CD14-positive monocyte (primary cell): ENCODE measurements at regions not wholly inside any gene's neighbourhood (a gene's known extent, or its start where the extent isn't known, plus 50 kb on each side); places are given as distances from the start of the nearest gene placed in this dataset.
A peak's percentile ranks its signal among the peaks of the same experiment; 100 is the strongest.

Source experiments
- DNase-seq, 3 donors: peaks; one replicate each; pipeline ENCODE4 v3.0.0-alpha.2; 2011 to 2022
- H2AFZ ChIP-seq: 2 replicates; pipeline ENCODE4 v1.6.0; 2012; ENCODE audit warnings: mild to moderate bottlenecking, low read depth, low read length, inconsistent platforms; ENCODE audit not compliant: insufficient read depth, poor library complexity, severe bottlenecking
- H3K27ac ChIP-seq, 2 donors: 1 replicate in 1 of 2; 2 replicates in 1 of 2; pipeline ENCODE4 v1.5.1; 2012 to 2013; ENCODE audit warnings: low read length in 2 of 2, control low read depth in 1 of 2, inconsistent platforms in 1 of 2, low read depth in 1 of 2, mild to moderate bottlenecking in 1 of 2
- H3K27me3 ChIP-seq, 2 donors: one replicate each; pipeline versions ENCODE4 v1.6.0 to v1.6.1; 2011 to 2013; ENCODE audit warnings: low read length in 2 of 2; ENCODE audit not compliant: control insufficient read depth in 2 of 2, insufficient read depth in 2 of 2
- H3K36me3 ChIP-seq, 2 donors: replicated peaks in 1 of 2; 1 replicate in 1 of 2; 2 replicates in 1 of 2; pipeline versions ENCODE4 v1.5.1 to v1.6.1; 2012 to 2013; ENCODE audit warnings: low read length in 2 of 2, control low read depth in 1 of 2, inconsistent platforms in 1 of 2, mild to moderate bottlenecking in 1 of 2; ENCODE audit not compliant: insufficient read depth in 2 of 2, control insufficient read depth in 1 of 2
- H3K4me1 ChIP-seq, 2 donors: 1 replicate in 1 of 2; 2 replicates in 1 of 2; pipeline versions ENCODE4 v1.5.1 to v1.6.1; 2012 to 2013; ENCODE audit warnings: low read length in 2 of 2, control low read depth in 1 of 2, inconsistent platforms in 1 of 2, mild to moderate bottlenecking in 1 of 2, moderate library complexity in 1 of 2; ENCODE audit not compliant: insufficient read depth in 2 of 2, control insufficient read depth in 1 of 2
- H3K4me2 ChIP-seq: replicated peaks from 2 replicates; pipeline ENCODE3; 2012; ENCODE audit warnings: low read length, moderate library complexity, mild to moderate bottlenecking; ENCODE audit not compliant: poor library complexity, severe bottlenecking; ENCODE audit errors: extremely low read depth
- H3K4me3 ChIP-seq, 3 experiments: fragments of 200-600 bp in 1 of 3; sonication (generic) in 1 of 3; replicated peaks in 1 of 3; 1 replicate in 2 of 3; 2 replicates in 1 of 3; pipeline ENCODE4 v1.5.1; 2011 to 2013; ENCODE audit warnings: low read length in 3 of 3, mild to moderate bottlenecking in 3 of 3, control low read depth in 2 of 3, low read depth in 2 of 3, inconsistent platforms in 1 of 3, moderate library complexity in 1 of 3
- H3K79me2 ChIP-seq: 2 replicates; pipeline ENCODE4 v1.6.0; 2012; ENCODE audit warnings: mild to moderate bottlenecking, control low read depth, inconsistent platforms, low read length, moderate library complexity; ENCODE audit not compliant: insufficient read depth
- H3K9ac ChIP-seq: 2 replicates; pipeline ENCODE4 v1.6.0; 2017; ENCODE audit warnings: low read length, mild to moderate bottlenecking; ENCODE audit not compliant: insufficient read depth, poor library complexity, severe bottlenecking
- H3K9me3 ChIP-seq, 2 donors: replicated peaks in 1 of 2; 1 replicate in 1 of 2; 2 replicates in 1 of 2; pipeline versions ENCODE4 v1.5.1 to v1.6.1; 2012 to 2013; ENCODE audit warnings: low read length in 2 of 2, control low read depth in 1 of 2; ENCODE audit not compliant: control insufficient read depth in 1 of 2, insufficient read depth in 1 of 2
- H4K20me1 ChIP-seq: 2 replicates; pipeline ENCODE4 v1.6.0; 2012; ENCODE audit warnings: mild to moderate bottlenecking, low read length, control low read depth, moderate library complexity; ENCODE audit not compliant: insufficient read depth
- H3K27ac Mint-ChIP-seq, 7 donors: one replicate each; pipeline ENCODE4 v1.8.0; 2020; ENCODE audit warnings: mild to moderate bottlenecking in 7 of 7, mixed read lengths in 7 of 7, moderate library complexity in 6 of 7, inconsistent platforms in 2 of 7
- H3K27me3 Mint-ChIP-seq, 3 donors: one replicate each; pipeline ENCODE4 v1.8.0; 2021 to 2022; ENCODE audit warnings: low read depth in 3 of 3, mild to moderate bottlenecking in 3 of 3, mixed read lengths in 3 of 3, moderate library complexity in 3 of 3, inconsistent platforms in 1 of 3
- H3K36me3 Mint-ChIP-seq, 2 donors: one replicate each; pipeline ENCODE4 v1.8.0; 2020; ENCODE audit warnings: mixed read lengths in 2 of 2, inconsistent platforms in 1 of 2, mild to moderate bottlenecking in 1 of 2
- H3K4me1 Mint-ChIP-seq: one replicate; pipeline ENCODE4 v1.8.0; 2020; ENCODE audit warnings: mild to moderate bottlenecking, mixed read lengths
- H3K4me3 Mint-ChIP-seq, 2 donors: one replicate each; pipeline ENCODE4 v1.8.0; 2020; ENCODE audit warnings: mild to moderate bottlenecking in 2 of 2, mixed read lengths in 2 of 2, moderate library complexity in 1 of 2
- H3K9me3 Mint-ChIP-seq, 7 donors: one replicate each; pipeline ENCODE4 v1.8.0; 2020 to 2022; ENCODE audit warnings: mixed read lengths in 7 of 7, mild to moderate bottlenecking in 6 of 7, moderate library complexity in 6 of 7, inconsistent platforms in 2 of 7
- WGBS: methylation state at CpG from one replicate; pipeline ENCODE4 v1.1.5; 2013; ENCODE audit warnings: missing lambda C conversion rate; ENCODE audit not compliant: insufficient coverage; 5-methylcytosine and 5-hydroxymethylcytosine counted together
- intact Hi-C, 2 donors: fragments of 100-400 bp; cut with micrococcal nuclease; formaldehyde crosslinking; loops; one replicate each; pipeline versions ENCODE4 v1.15.0 to v1.15.1; 2023
- TF ChIP-seq, protein P1 (sequence below): fragments of 200-600 bp; IDR thresholded peaks from one replicate; pipeline ENCODE4 v1.8.0; 2022; ENCODE audit warnings: antibody characterized with exemption, mild to moderate bottlenecking

- Histone ChIP-seq H3K4me2 (no peak overlapping the region), H3K9ac (no peak overlapping the region), H3K79me2 (no peaks in the 10 kb centered on the region), H3K27me3 (no peaks in the 10 kb centered on the region), H3K27ac (no peak overlapping the region), H4K20me1 (no peaks in the 10 kb centered on the region), H3K4me1 (no peaks in the 10 kb centered on the region), H3K36me3 (no peaks in the 10 kb centered on the region), H3K4me3 (no peak overlapping the region), H2AFZ (no peak overlapping the region), H3K9me3 (no peaks in the 10 kb centered on the region)
- H3K4me3 Mint-ChIP-seq = no peak overlapping the region
- WGBS = no CpG with 5 or more reads among the region's 1 CpG
- no peaks in the 10 kb centered on the region for H3K36me3 Mint-ChIP-seq
- TF ChIP-seq, protein P1, sequence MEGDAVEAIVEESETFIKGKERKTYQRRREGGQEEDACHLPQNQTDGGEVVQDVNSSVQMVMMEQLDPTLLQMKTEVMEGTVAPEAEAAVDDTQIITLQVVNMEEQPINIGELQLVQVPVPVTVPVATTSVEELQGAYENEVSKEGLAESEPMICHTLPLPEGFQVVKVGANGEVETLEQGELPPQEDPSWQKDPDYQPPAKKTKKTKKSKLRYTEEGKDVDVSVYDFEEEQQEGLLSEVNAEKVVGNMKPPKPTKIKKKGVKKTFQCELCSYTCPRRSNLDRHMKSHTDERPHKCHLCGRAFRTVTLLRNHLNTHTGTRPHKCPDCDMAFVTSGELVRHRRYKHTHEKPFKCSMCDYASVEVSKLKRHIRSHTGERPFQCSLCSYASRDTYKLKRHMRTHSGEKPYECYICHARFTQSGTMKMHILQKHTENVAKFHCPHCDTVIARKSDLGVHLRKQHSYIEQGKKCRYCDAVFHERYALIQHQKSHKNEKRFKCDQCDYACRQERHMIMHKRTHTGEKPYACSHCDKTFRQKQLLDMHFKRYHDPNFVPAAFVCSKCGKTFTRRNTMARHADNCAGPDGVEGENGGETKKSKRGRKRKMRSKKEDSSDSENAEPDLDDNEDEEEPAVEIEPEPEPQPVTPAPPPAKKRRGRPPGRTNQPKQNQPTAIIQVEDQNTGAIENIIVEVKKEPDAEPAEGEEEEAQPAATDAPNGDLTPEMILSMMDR = peak; percentile 30
- H3K4me1 Mint-ChIP-seq = no peaks in the 10 kb centered on the region
- H3K9me3 Mint-ChIP-seq = no peaks in the 10 kb centered on the region
- peak in 2 of 3 donors; percentile 0 to 2 for DNase-seq
- H3K27me3 Mint-ChIP-seq = peaks cover 2 to 9% (median 3%) of the 10 kb centered on the region in 3 donors
- no peak overlapping the region for H3K27ac Mint-ChIP-seq
- intact Hi-C loops = no loop called here
Measured at GRCh38 chrX:134144231-134144630, 92.8 kb upstream of the CCDC160 start.

- no peak overlapping the region for H3K27ac Mint-ChIP-seq
- H3K4me1 ChIP-seq = no peaks in the 10 kb centered on the region
- no peak overlapping the region for H3K27ac ChIP-seq
- no peaks in the 10 kb centered on the region for H3K36me3 Mint-ChIP-seq
- no peaks in the 10 kb centered on the region for H3K36me3 ChIP-seq
- H3K27me3 ChIP-seq = no peaks in the 10 kb centered on the region
- TF ChIP-seq, protein P1 = no peak
- 87% methylated on average over 3 of the region's 6 CpGs for WGBS
- H3K9me3 Mint-ChIP-seq = no peaks in the 10 kb centered on the region
- no peak overlapping the region for H2AFZ ChIP-seq
- H3K4me3 Mint-ChIP-seq = no peak overlapping the region
- no peaks in the 10 kb centered on the region for H3K4me1 Mint-ChIP-seq
- H3K79me2 ChIP-seq = no peaks in the 10 kb centered on the region
- intact Hi-C loops = no loop called here
- no peaks in the 10 kb centered on the region for H3K9me3 ChIP-seq
- no peak overlapping the region for H3K4me3 ChIP-seq
- H3K4me2 ChIP-seq = no peak overlapping the region
- no peak overlapping the region for H3K9ac ChIP-seq
- no peak for DNase-seq
- peaks cover 0 to 6% (median 0%) of the 10 kb centered on the region in 3 donors for H3K27me3 Mint-ChIP-seq
- no peaks in the 10 kb centered on the region for H4K20me1 ChIP-seq
Measured at GRCh38 chrX:134146493-134146892, 90.5 kb upstream of the CCDC160 start.
